ENCODE measurements at regions not wholly inside any gene's neighbourhood (a gene's known extent, or its start where the extent isn't known, plus 50 kb on each side); places are given as distances from the start of the nearest gene placed in this dataset.

DNA sequence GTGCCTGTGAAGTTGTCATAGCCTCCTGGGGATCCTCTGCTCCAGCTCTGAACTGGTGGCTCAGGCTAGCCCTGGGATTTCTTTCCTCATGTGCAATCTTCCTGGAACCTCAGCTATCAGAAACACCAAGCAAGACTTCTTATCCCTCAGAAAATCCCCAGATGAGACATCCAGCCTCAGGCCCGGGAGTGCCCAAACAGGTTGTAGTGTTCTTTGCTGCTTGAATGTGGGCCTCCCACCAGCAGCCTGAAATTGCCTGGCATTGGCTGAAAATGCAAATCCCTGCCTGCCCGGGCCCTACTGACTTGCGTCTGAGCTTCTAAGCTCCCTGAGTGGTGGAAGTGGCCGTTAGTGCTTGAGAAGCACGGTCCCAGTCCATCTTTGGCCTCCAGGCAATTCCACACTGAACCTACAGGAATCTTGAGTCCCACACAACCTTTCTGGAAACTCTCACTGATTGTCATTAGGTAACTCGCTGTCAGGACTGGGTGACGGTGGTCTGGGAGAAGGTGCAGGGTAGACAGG, 146.8 kb downstream of the ZBTB18 start:
- no peak for TF ChIP-seq CTCF (IDR thresholded peaks at IDR 0.05; ENCODE audit: low read depth, low read length, poor library complexity, severe bottlenecking)
- TF ChIP-seq EZH2phosphoT487 (IDR thresholded peaks at IDR 0.05; ENCODE audit: borderline replicate concordance, low read length) = no peak
